NCI-H510A (cell line): ENCODE measurements at regions not wholly inside any gene's neighbourhood (a gene's known extent, or its start where the extent isn't known, plus 50 kb on each side); places are given as distances from the start of the nearest gene placed in this dataset.

Experiments used
- DNase-seq: peaks from one replicate; lab custom pipeline; 2025; lab: John Stamatoyannopoulos, UW

- no peak for DNase-seq
Observed at GRCh38 chr20:7346562-7346961, 579.1 kb downstream of the BMP2 start.

GRCh38 chr20:7347409-7347808 is 579.9 kb downstream of the BMP2 start:
- no peak for DNase-seq

- DNase-seq, result no peak
Observed at GRCh38 chr20:7348253-7348652, 580.8 kb downstream of the BMP2 start.

GRCh38 chr20:7352165-7352564 is 584.7 kb downstream of the BMP2 start:
- no peak for DNase-seq

GRCh38 chr20:7355051-7355450 is 585.2 kb downstream of the HAO1 start:
- DNase-seq, result no peak

GRCh38 chr20:7358670-7359069 is 581.6 kb downstream of the HAO1 start:
- DNase-seq, result no peak

GRCh38 chr20:7359739-7360138 is 580.5 kb downstream of the HAO1 start:
- no peak for DNase-seq

GRCh38 chr20:7361321-7361720 is 578.9 kb downstream of the HAO1 start:
- DNase-seq, result no peak

- no peak for DNase-seq
Observed at GRCh38 chr20:7361931-7362330, 578.3 kb downstream of the HAO1 start.

- no peak for DNase-seq
Observed at GRCh38 chr20:7362601-7363000, 577.7 kb downstream of the HAO1 start.

- DNase-seq, result no peak
Observed at GRCh38 chr20:7366189-7366588, 574.1 kb downstream of the HAO1 start.

- no peak for DNase-seq
Observed at GRCh38 chr20:7371518-7372163, 568.6 kb downstream of the HAO1 start.

GRCh38 chr20:7375905-7376304 is 564.4 kb downstream of the HAO1 start:
- DNase-seq, result no peak

GRCh38 chr20:7378864-7379605 is 561.2 kb downstream of the HAO1 start:
- DNase-seq, result no peak

- DNase-seq, result no peak
Observed at GRCh38 chr20:7379621-7380220, 560.5 kb downstream of the HAO1 start.

GRCh38 chr20:7383216-7383615 is 557.0 kb downstream of the HAO1 start:
- no peak for DNase-seq

- DNase-seq, result no peak
Observed at GRCh38 chr20:7387638-7388193, 552.5 kb downstream of the HAO1 start.

GRCh38 chr20:7389216-7389615 is 551.0 kb downstream of the HAO1 start:
- DNase-seq, result no peak

GRCh38 chr20:7392542-7393206 is 547.6 kb downstream of the HAO1 start:
- DNase-seq, result no peak

GRCh38 chr20:7399114-7399513 is 541.1 kb downstream of the HAO1 start:
- DNase-seq, result no peak

- no peak for DNase-seq
Observed at GRCh38 chr20:7399575-7399974, 540.7 kb downstream of the HAO1 start.

- DNase-seq, result no peak
Observed at GRCh38 chr20:7406671-7407070, 533.6 kb downstream of the HAO1 start.

GRCh38 chr20:7410150-7410549 is 530.1 kb downstream of the HAO1 start:
- no peak for DNase-seq
